ENCODE measurements at regions not wholly inside any gene's neighbourhood (a gene's known extent, or its start where the extent isn't known, plus 50 kb on each side); places are given as distances from the start of the nearest gene placed in this dataset.

- no peak for TF ChIP-seq IRF2 (CRISPR knock-in tag; IDR thresholded peaks at IDR 0.05; ENCODE audit: borderline replicate concordance, low read depth)
- TF ChIP-seq CTCF (IDR thresholded peaks at IDR 0.05) = no peak
- no peak for TF ChIP-seq GTF2I (CRISPR knock-in tag; conservative IDR thresholded peaks at IDR 0.05)
- TF ChIP-seq USF2 (CRISPR knock-in tag; IDR thresholded peaks at IDR 0.05) = no peak
- TF ChIP-seq CBFB (CRISPR knock-in tag; IDR thresholded peaks at IDR 0.05; ENCODE audit: low read depth) = no peak
These were observed 243.1 kb upstream of the BLID start for GRCh38 chr11:122359081-122359571.

All from WTC11 (cell line).